ENCODE measurements at regions not wholly inside any gene's neighbourhood (a gene's known extent, or its start where the extent isn't known, plus 50 kb on each side); places are given as distances from the start of the nearest gene placed in this dataset.

DNA sequence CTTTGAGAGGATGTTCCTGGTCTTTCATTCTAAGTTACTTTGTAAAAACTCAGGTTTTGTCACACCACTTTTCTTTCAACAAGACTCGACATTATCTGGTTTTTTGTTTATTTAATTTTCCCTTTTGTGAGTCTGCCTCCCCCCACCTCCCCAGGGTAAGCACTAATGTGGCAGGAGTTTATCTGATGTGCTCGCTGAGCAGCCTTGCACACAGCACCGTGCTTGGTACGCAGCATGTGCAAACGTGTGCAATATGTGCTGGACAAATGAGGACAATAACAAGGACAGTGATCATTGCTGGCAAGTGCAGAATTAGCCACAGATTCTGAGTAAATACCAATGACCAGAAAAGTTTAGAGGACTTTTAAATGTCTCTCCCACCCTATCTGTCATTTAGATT is 391.4 kb downstream of the IRS2 start:
- TF ChIP-seq REST (IDR thresholded peaks at IDR 0.05; ENCODE audit: insufficient read depth in 1 of 2, low read depth in 2 of 2, low read length in 2 of 2), result no peak
- no peak for TF ChIP-seq TAF1 (IDR thresholded peaks at IDR 0.05; ENCODE audit: borderline replicate concordance, insufficient read depth, low read length)
- TF ChIP-seq SIN3A (IDR thresholded peaks at IDR 0.05; ENCODE audit: borderline replicate concordance, insufficient read depth, low read length), result no peak
